NCI-H2227 treated with DMSO at 0.1 percent for 48 hours (cell line): ENCODE measurements at regions not wholly inside any gene's neighbourhood (a gene's known extent, or its start where the extent isn't known, plus 50 kb on each side); places are given as distances from the start of the nearest gene placed in this dataset.
A peak's percentile ranks its signal among the peaks of the same experiment; 100 is the strongest.
"Not testable (repeated sequence)": the region's sequence is repeated elsewhere in the genome, so short reads cannot be mapped to it uniquely, and the experiment has no call there.

ENCODE experiments used
- DNase-seq: peaks from one replicate; lab custom pipeline; 2025; lab: John Stamatoyannopoulos, UW

DNA sequence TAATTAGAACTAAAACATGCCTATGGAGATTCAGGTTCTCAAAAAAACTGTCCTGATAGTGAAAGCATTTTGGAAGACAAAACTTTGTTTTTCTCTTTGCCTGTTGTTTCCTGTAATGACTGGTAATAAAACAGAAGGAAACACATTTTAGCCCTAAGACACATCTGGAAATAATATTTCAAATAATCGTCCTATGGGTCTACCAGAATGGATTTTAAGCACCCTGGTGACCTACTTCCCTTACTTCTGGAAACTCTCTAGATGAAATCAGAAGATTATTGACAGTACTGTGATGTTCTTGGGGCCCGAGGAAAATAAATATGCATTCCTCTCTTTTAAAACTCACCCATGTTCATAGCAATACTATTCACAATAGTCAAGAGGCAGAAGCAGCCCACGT, 110.1 kb upstream of the TLE4 start:
- no peak for DNase-seq

- no peak for DNase-seq
Measured at GRCh38 chr9:79465156-79465555, 106.6 kb upstream of the TLE4 start.

- no peak for DNase-seq
Measured at GRCh38 chr9:79469164-79469563, 102.6 kb upstream of the TLE4 start.

GRCh38 chr9:79470954-79471353, 100.8 kb upstream of the TLE4 start:
- DNase-seq = no peak

- no peak for DNase-seq
Measured at GRCh38 chr9:79471580-79472543, 99.9 kb upstream of the TLE4 start.

GRCh38 chr9:79473704-79474103, 98.1 kb upstream of the TLE4 start:
- DNase-seq = no peak

GRCh38 chr9:79477241-79477840, 94.4 kb upstream of the TLE4 start:
- no peak for DNase-seq

- DNase-seq = peak; percentile 9
Measured at GRCh38 chr9:79477955-79478771, 93.6 kb upstream of the TLE4 start.

- DNase-seq = no peak
Measured at GRCh38 chr9:79480639-79481038, 91.1 kb upstream of the TLE4 start.

- DNase-seq = no peak
Measured at GRCh38 chr9:79481846-79482477, 89.8 kb upstream of the TLE4 start.

- DNase-seq = no peak
Measured at GRCh38 chr9:79485258-79485657, 86.5 kb upstream of the TLE4 start.

- no peak for DNase-seq
Measured at GRCh38 chr9:79489261-79490000, 82.3 kb upstream of the TLE4 start.

- DNase-seq = no peak
Measured at GRCh38 chr9:79490657-79491248, 81.0 kb upstream of the TLE4 start.

DNA sequence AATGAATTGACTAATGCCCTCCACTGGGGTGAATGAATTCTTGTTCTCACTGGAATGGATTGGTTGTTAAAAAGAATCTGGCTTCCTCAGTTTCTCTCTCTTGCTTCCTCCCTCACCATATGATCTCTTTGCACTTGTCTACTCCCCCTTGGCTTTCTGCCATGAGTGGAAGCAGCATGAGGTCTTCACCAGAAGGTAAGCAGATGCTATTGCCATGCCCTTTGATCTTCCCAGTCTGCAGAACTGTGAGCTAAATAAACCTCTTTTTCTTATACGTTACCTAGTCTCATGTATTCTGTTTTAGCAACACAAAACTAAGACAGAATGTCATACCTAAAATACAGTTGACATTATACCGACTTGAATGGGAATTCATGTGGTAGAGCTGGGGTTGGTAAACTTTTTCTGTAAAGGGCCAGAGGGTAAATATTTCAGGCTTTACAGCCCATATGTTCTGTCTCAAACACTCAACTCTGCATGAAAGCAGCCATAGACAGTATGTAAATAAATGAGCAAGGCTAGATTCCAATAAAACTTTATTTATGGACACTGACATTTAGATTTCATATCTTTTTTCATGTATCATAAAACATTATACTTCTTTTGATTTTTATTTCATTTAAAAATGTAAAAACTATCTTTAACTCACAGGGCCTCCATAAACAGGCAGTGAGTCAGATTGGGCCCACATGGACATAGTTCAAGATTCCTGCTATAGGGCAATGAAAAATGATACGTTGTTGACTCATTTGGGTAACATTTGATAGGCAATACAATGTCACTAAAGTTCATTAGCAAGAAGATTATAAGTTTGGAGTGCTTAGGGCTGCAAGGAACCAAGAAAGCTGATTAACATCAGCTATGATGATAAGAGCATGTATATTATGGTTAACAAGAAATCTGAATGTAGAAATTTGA, 79.4 kb upstream of the TLE4 start:
- no peak for DNase-seq

- DNase-seq = not testable (repeated sequence)
Measured at GRCh38 chr9:79500196-79500864, 71.4 kb upstream of the TLE4 start.

GRCh38 chr9:79501546-79501945, 70.2 kb upstream of the TLE4 start:
- DNase-seq = no peak

DNA sequence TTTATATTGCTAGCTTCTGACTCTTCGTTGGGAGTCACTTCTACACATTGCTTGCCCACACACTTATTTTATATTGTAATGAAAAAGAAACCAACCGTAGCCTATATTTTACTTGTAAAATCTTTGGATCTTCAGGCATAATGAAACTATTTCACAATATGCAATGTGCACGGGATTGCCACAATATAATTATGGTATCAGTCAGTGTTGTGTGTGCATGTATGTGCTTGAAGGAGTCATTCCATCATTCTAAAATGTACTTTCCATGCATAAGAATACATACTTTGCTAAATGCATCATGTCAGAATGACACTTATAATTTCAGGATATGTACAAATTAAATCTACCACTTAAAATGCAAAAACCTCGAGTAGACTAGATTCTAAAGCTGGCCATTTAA, 64.0 kb upstream of the TLE4 start:
- DNase-seq = no peak

GRCh38 chr9:79512251-79512650, 59.5 kb upstream of the TLE4 start:
- no peak for DNase-seq
